GM06990 (cell line): ENCODE measurements at regions not wholly inside any gene's neighbourhood (a gene's known extent, or its start where the extent isn't known, plus 50 kb on each side); places are given as distances from the start of the nearest gene placed in this dataset.

Experiments
- DNase-seq: peaks from one replicate; pipeline ENCODE4 v3.0.0-alpha.2; 2011; ENCODE audit not compliant: insufficient read length; ENCODE audit errors: extremely low read depth
- H3K27me3 ChIP-seq: replicated peaks from 2 replicates; pipeline ENCODE4 v1.6.0; 2011; ENCODE audit warnings: low read length; ENCODE audit not compliant: control insufficient read depth, insufficient read depth
- H3K36me3 ChIP-seq: 2 replicates; pipeline ENCODE4 v1.5.1; 2011; ENCODE audit warnings: low read length; ENCODE audit not compliant: control insufficient read depth, insufficient read depth
- H3K4me3 ChIP-seq: replicated peaks from 2 replicates; pipeline ENCODE4 v1.5.1; 2011; ENCODE audit warnings: low read depth, mild to moderate bottlenecking, control low read depth, low read length
- CTCF ChIP-seq: IDR thresholded peaks from 2 replicates; pipeline ENCODE4 v1.5.1; 2011; ENCODE audit warnings: low read length, control low read depth, mild to moderate bottlenecking, inconsistent platforms; ENCODE audit not compliant: insufficient read depth, poor library complexity, severe bottlenecking

GRCh38 chr4:149885896-149886295 is 70.3 kb upstream of the IQCM start:
- no peak for DNase-seq
- H3K27me3 ChIP-seq: no peaks in the 10 kb centered on the region; the same call in 1 of the 2 replicates
- H3K4me3 ChIP-seq: no peak overlapping the region

GRCh38 chr4:149886786-149887490 is 71.3 kb upstream of the IQCM start:
- H3K36me3 ChIP-seq: no peaks in the 10 kb centered on the region
- H3K4me3 ChIP-seq: no peak overlapping the region
- TF ChIP-seq CTCF: no peak
- no peaks in the 10 kb centered on the region; the same call in 1 of the 2 replicates for H3K27me3 ChIP-seq
- DNase-seq: no peak

More at GRCh38 chr4:149885896-149886295, 70.3 kb upstream of the IQCM start:
- no peak for TF ChIP-seq CTCF
- no peaks in the 10 kb centered on the region for H3K36me3 ChIP-seq

GRCh38 chr4:149889991-149890390 is 74.3 kb upstream of the IQCM start:
- no peaks in the 10 kb centered on the region for H3K36me3 ChIP-seq
- DNase-seq: no peak
- H3K4me3 ChIP-seq: no peak overlapping the region
- no peaks in the 10 kb centered on the region; the same call in 1 of the 2 replicates for H3K27me3 ChIP-seq
- TF ChIP-seq CTCF: no peak

- DNase-seq: no peak
- no peak for TF ChIP-seq CTCF
- Histone ChIP-seq H3K36me3 (no peaks in the 10 kb centered on the region), H3K27me3 (no peaks in the 10 kb centered on the region), H3K4me3 (no peak overlapping the region)
These were observed 74.9 kb upstream of the IQCM start for GRCh38 chr4:149890531-149890930.

GRCh38 chr4:149891426-149891825 is 75.8 kb upstream of the IQCM start:
- Histone ChIP-seq H3K27me3 (no peaks in the 10 kb centered on the region), H3K4me3 (no peak overlapping the region), H3K36me3 (no peaks in the 10 kb centered on the region)
- TF ChIP-seq CTCF: no peak
- no peak for DNase-seq
